ENCODE measurements at regions not wholly inside any gene's neighbourhood (a gene's known extent, or its start where the extent isn't known, plus 50 kb on each side); places are given as distances from the start of the nearest gene placed in this dataset.

GRCh38 chr6:98586163-98586562 is 248.2 kb upstream of the POU3F2 start:
- DNase-seq = no peak
- H3K27ac Mint-ChIP-seq (ENCODE audit: unreplicated experiment) = no peak overlapping the region
- peaks cover 18% of the 10 kb centered on the region for H3K4me1 Mint-ChIP-seq (ENCODE audit: low read depth, unreplicated experiment)
- no peak for TF ChIP-seq CTCF (IDR thresholded peaks at IDR 0.05; ENCODE audit: partially characterized antibody, unreplicated experiment)
- no peaks in the 10 kb centered on the region for H3K9me3 Mint-ChIP-seq (ENCODE audit: unreplicated experiment)
- H3K27me3 Mint-ChIP-seq (ENCODE audit: unreplicated experiment) = no peaks in the 10 kb centered on the region
- no peak overlapping the region for H3K4me3 Mint-ChIP-seq (ENCODE audit: unreplicated experiment)
- no peaks in the 10 kb centered on the region for H3K36me3 Mint-ChIP-seq (ENCODE audit: unreplicated experiment)

- no peaks in the 10 kb centered on the region for H3K36me3 Mint-ChIP-seq (ENCODE audit: unreplicated experiment)
- no peak overlapping the region for H3K27ac Mint-ChIP-seq (ENCODE audit: unreplicated experiment)
- H3K9me3 Mint-ChIP-seq (ENCODE audit: unreplicated experiment) = no peaks in the 10 kb centered on the region
- no peaks in the 10 kb centered on the region for H3K27me3 Mint-ChIP-seq (ENCODE audit: unreplicated experiment)
- H3K4me1 Mint-ChIP-seq (ENCODE audit: low read depth, unreplicated experiment) = peaks cover 18% of the 10 kb centered on the region
- TF ChIP-seq CTCF (IDR thresholded peaks at IDR 0.05; ENCODE audit: partially characterized antibody, unreplicated experiment) = no peak
- DNase-seq = no peak
- H3K4me3 Mint-ChIP-seq (ENCODE audit: unreplicated experiment) = no peak overlapping the region
These were observed 246.8 kb upstream of the POU3F2 start for GRCh38 chr6:98587555-98587954.

- H3K27me3 Mint-ChIP-seq (ENCODE audit: unreplicated experiment) = no peaks in the 10 kb centered on the region
- no peaks in the 10 kb centered on the region for H3K36me3 Mint-ChIP-seq (ENCODE audit: unreplicated experiment)
- TF ChIP-seq CTCF (IDR thresholded peaks at IDR 0.05; ENCODE audit: partially characterized antibody, unreplicated experiment) = no peak
- no peak overlapping the region for H3K4me3 Mint-ChIP-seq (ENCODE audit: unreplicated experiment)
- DNase-seq = no peak
- no peak overlapping the region for H3K27ac Mint-ChIP-seq (ENCODE audit: unreplicated experiment)
- no peaks in the 10 kb centered on the region for H3K9me3 Mint-ChIP-seq (ENCODE audit: unreplicated experiment)
- H3K4me1 Mint-ChIP-seq (ENCODE audit: low read depth, unreplicated experiment) = peaks cover 21% of the 10 kb centered on the region
These were observed 244.8 kb upstream of the POU3F2 start for GRCh38 chr6:98589536-98589935.

- Mint-ChIP-seq H3K4me3 (ENCODE audit: unreplicated experiment) (no peak overlapping the region), H3K36me3 (ENCODE audit: unreplicated experiment) (no peaks in the 10 kb centered on the region), H3K4me1 (ENCODE audit: low read depth, unreplicated experiment) (peaks cover 21% of the 10 kb centered on the region), H3K27me3 (ENCODE audit: unreplicated experiment) (no peaks in the 10 kb centered on the region), H3K27ac (ENCODE audit: unreplicated experiment) (no peak overlapping the region), H3K9me3 (ENCODE audit: unreplicated experiment) (no peaks in the 10 kb centered on the region)
- peak; percentile 13 for DNase-seq
- TF ChIP-seq CTCF (IDR thresholded peaks at IDR 0.05; ENCODE audit: partially characterized antibody, unreplicated experiment) = no peak
These were observed 244.2 kb upstream of the POU3F2 start for GRCh38 chr6:98590136-98590681.

GRCh38 chr6:98590997-98591396 is 243.4 kb upstream of the POU3F2 start:
- DNase-seq = no peak
- peaks cover 21% of the 10 kb centered on the region for H3K4me1 Mint-ChIP-seq (ENCODE audit: low read depth, unreplicated experiment)
- no peaks in the 10 kb centered on the region for H3K9me3 Mint-ChIP-seq (ENCODE audit: unreplicated experiment)
- H3K4me3 Mint-ChIP-seq (ENCODE audit: unreplicated experiment) = no peak overlapping the region
- no peaks in the 10 kb centered on the region for H3K27me3 Mint-ChIP-seq (ENCODE audit: unreplicated experiment)
- no peak for TF ChIP-seq CTCF (IDR thresholded peaks at IDR 0.05; ENCODE audit: partially characterized antibody, unreplicated experiment)
- H3K27ac Mint-ChIP-seq (ENCODE audit: unreplicated experiment) = peak overlapping the region; percentile 25
- no peaks in the 10 kb centered on the region for H3K36me3 Mint-ChIP-seq (ENCODE audit: unreplicated experiment)

All from glutamatergic neuron (in vitro differentiated cells).